GM13976 (cell line): ENCODE measurements at regions not wholly inside any gene's neighbourhood (a gene's known extent, or its start where the extent isn't known, plus 50 kb on each side); places are given as distances from the start of the nearest gene placed in this dataset.

Experiments used
- DNase-seq: peaks from one replicate; pipeline ENCODE4 v3.0.0; 2012; ENCODE audit warnings: low spot score
- in situ Hi-C: fragments of 300-500 bp; cut with MboI; formaldehyde crosslinking; loops from one replicate; pipeline ENCODE4 v1.12.0; 2022; ENCODE audit warnings: low sequenced_read_pairs, mixed read lengths, inconsistent platforms; ENCODE audit not compliant: unreplicated experiment
- TF ChIP-seq, protein P1 (sequence below): IDR thresholded peaks from 2 replicates; pipeline ENCODE4 v1.5.1; 2012; ENCODE audit warnings: borderline replicate concordance, mild to moderate bottlenecking; ENCODE audit not compliant: insufficient read depth; ENCODE audit errors: extremely low read depth, missing control alignments, control extremely low read depth

DNA sequence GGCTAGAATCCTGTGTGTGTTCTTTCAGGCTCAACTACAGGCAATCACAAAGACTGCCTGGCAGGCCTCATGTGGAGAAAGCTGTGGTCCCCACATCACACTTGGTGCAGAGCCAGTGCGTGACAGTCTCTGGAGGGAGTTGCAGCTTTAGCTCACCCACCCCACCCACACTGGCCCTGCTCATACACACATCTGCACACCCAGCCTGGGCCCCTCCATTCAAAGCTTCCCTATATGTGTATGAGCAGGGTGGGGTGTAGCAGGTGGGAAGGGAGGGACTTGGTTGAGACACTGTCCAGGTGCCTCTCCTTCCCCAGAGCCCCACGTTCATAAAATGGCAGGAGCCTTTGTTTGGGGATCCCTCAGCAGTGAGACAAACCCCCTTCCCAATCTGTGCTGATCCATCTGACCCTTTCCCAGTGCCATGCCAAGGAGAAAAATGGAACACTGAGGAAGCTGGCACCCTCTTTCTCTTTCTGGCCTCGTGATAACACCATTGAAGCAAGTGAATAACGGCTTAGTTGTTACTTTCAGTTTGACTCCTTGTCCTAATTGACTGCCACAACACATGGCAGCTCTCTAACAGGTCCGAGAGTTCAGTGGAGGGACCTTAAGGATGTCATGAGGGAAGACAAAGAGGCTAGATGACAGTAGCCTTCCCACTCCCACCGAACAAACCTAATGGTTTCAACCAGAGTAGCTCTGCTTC is 53.8 kb upstream of the NRSN1 start:
- in situ Hi-C loops: no loop called here
- DNase-seq: no peak
- TF ChIP-seq, protein P1, sequence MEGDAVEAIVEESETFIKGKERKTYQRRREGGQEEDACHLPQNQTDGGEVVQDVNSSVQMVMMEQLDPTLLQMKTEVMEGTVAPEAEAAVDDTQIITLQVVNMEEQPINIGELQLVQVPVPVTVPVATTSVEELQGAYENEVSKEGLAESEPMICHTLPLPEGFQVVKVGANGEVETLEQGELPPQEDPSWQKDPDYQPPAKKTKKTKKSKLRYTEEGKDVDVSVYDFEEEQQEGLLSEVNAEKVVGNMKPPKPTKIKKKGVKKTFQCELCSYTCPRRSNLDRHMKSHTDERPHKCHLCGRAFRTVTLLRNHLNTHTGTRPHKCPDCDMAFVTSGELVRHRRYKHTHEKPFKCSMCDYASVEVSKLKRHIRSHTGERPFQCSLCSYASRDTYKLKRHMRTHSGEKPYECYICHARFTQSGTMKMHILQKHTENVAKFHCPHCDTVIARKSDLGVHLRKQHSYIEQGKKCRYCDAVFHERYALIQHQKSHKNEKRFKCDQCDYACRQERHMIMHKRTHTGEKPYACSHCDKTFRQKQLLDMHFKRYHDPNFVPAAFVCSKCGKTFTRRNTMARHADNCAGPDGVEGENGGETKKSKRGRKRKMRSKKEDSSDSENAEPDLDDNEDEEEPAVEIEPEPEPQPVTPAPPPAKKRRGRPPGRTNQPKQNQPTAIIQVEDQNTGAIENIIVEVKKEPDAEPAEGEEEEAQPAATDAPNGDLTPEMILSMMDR: no peak

DNA sequence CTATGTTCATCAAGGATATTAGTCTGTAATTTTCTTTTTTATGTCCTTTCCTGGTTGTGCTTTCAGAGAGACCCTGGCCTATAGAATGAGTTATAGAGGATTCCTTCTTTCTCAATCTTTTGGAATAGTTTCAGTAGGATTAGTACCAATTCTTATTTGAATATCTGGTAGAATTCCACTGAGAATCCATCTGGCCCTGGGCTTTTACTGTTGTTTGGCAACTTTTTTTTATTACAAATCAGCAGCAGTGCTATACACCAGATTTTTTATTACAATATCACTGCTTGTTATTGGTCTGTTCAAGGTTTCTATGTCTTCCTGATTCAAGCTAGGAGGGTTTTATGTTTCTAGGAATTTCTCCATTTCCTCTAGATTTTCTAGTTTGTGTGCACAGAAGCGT is 50.0 kb upstream of the NRSN1 start:
- TF ChIP-seq, protein P1: no peak
- in situ Hi-C loops: no loop called here
- DNase-seq: no peak
